ENCODE measurements at regions not wholly inside any gene's neighbourhood (a gene's known extent, or its start where the extent isn't known, plus 50 kb on each side); places are given as distances from the start of the nearest gene placed in this dataset.
"Not testable (repeated sequence)": the region's sequence is repeated elsewhere in the genome, so short reads cannot be mapped to it uniquely, and the experiment has no call there.

- DNase-seq = no peak
Measured at GRCh38 chr5:143962201-143962600, 150.2 kb downstream of the HMHB1 start.

GRCh38 chr5:143964919-143965318 lies 153.0 kb downstream of the HMHB1 start:
- DNase-seq = no peak

DNA sequence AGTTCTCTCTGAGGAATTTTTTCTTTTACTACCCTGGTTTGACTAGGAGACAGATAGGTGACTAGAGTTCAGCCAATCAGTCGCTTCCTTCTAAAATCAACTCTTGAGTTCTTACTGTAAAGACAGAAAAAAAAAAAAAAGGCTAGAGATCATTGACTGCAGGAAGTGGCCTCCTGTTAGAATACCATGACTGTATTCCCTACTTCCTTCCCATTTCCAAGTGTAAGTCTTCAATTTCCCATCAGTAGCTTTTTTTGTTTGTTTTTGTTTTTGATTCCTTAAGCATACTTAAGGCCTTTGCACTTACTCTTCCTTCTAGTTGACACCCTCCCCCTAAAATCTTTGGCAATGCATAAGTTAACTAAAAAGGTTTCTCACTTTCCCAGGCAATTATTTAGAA lies 154.3 kb downstream of the HMHB1 start:
- no peak for DNase-seq

GRCh38 chr5:143968071-143968878 lies 156.3 kb downstream of the HMHB1 start:
- DNase-seq = peak; percentile 56

DNA sequence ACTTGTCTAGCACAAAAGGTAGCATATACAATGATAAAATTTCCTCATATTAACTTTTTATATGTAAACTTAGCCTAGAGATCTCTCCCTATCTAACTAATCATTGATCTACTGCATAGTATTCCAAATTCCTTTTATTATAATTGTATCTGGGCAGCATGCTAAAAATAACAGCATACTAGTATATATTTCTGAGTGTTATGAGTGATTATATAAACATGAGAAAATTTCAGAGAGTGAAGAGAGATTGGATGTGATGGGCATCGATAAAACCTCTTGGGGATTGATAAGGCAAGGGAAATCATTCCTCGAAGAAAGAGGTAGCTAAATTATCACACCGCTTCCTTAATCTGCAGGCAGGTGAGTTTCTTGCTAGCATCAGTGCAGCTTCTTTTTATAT lies 158.2 kb downstream of the HMHB1 start:
- no peak for DNase-seq

- no peak for DNase-seq
Measured at GRCh38 chr5:143972068-143972467, 160.1 kb downstream of the HMHB1 start.

DNA sequence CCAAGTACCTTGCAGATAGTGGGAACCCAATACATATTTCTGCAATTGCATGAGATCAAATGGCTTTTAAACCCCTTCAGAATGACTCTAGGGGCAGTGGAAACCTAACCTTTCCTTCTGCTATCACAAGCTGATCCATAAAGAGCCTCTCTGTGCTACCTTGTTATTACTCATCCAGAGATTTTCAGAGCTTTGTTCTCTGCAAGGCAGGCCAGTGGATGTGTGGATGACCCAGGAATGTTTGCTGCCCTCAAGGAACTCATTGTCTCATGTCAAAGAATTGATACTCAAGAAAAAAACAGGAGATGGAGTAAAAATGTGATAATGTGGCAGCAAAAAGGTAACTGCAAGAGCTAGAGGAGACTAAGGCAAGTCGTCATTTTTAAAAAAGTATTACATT lies 164.1 kb downstream of the HMHB1 start:
- no peak for DNase-seq

DNA sequence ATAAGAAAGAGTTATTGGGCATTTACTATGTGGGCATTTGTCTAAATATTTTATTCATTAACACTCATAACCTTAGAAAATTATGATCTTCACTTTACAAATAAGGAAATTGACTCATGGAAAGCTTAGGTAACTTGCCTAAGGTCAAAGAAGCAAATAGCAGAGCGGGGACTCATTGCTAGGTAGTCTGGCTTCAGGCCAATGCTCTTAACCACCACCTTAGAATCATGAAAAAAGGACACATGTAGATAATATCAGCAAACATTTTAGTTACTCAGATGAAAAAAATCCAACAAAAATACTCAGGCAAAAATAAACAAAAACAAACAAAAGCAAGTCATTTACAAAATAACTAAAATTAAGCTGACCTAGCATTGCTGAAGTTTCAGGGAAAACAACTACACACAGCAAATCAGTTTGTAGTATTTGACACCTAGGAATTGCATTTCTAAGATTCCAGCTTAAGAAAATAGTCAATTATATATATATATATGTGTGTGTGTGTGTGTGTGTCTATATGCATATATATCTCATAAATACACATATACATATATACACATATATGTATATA lies 166.0 kb downstream of the HMHB1 start:
- DNase-seq = no peak

- DNase-seq = no peak
Measured at GRCh38 chr5:143979044-143979690, 167.2 kb downstream of the HMHB1 start.

DNA sequence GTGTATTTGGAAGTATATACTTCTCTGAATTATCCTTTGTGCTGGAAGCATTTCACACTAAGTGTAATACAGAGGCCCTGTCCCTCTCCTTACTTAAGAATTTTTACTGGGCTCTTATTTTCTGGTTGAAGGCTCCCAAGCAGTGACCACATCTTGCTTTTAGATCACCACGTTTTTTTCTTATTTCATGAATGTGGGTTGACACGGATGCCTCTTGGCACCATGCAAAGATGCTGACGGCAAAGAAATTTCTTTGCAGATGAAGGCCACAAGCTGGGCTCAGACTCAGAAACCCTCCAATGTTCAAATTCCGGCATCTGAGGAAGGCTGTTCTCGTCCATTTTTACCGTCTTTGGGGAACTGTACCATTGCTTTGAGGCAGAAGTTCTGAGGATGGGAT lies 168.5 kb downstream of the HMHB1 start:
- DNase-seq = no peak

DNA sequence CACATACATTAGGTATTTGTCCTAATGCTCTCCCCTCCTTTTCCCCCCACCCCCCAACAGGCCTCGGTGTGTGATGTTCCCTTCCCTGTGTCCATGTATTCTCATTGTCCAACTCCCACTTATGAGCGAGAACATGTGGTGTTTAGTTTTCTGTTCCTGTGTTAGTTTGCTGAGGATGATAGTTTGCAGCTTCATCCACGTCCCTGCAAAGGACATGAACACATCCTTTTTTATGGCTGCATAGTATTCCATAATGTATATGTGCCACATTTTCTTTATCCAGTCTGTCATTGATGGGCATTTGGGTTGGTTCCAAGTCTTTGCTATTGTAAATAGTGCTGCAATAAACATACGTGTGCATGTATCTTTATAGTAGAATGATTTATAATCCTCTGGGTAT lies 171.0 kb downstream of the HMHB1 start:
- DNase-seq = not testable (repeated sequence)

DNA sequence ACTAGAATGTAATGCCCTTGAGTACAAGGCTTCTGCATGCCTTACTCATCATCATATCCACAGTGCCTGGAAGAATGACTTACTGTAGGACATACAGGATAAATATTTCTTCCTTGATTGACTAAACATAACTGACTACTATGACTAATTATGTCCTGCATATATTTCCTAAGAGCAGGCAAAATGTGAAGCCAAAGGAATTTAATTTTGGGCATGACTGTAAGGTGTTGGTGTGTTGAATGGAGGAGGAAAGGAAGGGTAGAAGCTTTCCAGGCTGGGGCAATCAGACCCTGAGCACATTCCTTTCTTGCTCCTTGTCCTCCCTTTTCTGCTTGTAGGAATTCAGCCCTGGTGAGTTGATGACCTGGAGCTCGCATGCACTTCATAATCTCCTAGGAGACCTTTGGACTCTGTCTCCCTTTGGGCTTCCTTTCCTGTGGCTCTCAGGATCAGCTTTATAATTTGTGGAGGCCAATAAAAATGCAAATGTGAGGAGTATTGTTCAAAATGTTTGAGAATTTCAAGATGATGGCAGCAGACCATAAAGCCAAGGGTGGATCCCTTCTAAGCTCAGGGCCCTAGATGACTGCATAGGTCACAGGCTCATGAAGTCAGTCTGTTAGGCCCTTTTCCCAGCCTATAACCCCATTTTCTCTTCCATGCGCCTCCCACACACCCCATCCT lies 174.0 kb downstream of the HMHB1 start:
- DNase-seq = no peak

DNA sequence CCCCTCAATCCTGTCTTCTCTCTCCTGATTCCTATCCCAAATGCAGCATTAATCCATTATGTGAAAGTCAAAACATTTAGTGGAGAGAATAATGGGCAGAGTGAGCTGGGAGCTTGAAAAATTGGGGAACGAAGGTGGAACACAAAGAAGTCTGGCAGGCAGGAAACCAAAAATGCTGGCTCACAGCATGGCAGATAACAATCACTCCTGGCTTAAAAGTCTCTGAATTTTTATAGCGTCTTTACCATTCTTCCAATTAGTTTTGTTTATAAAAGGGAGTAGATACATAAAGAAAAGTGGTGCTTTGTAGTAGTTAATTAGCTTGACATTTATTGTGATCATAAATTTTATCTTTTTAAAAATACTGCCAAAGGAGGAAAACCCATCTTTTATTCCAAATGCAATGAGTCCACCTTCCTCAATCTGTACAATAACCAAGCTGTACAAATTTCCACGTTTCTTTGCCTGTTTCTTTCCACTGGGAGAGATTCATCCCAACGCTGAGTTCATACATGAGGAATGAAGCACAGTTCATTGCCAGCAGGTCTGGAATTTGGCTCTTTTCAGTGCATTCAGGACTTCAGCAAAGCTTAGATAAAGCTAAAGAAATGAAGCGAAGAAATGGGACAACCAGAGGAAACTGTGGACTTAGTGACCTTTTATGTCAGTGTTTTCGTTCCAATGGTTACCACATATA lies 174.7 kb downstream of the HMHB1 start:
- no peak for DNase-seq

GRCh38 chr5:143987264-143987663 lies 175.3 kb downstream of the HMHB1 start:
- DNase-seq = no peak

GRCh38 chr5:143987751-143988560 lies 176.0 kb downstream of the HMHB1 start:
- no peak for DNase-seq

DNA sequence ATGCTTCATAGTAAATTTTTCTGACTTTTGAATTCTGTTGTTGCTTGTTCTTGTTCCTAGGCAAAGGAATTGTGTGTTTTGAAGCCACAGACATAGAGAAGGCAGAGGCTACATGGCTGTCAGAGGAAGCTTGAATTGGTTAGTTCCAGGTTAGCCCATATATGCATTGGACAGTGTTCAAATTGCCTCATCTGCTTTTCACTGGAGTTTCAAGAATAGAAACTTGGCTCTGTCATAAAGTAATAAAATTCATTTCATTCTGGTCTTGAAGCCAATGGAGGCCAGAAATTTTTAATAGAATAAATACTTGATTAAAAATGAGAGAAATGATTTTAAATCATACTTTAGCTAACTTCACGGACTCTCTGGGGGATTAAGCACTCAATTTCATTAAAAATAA lies 178.0 kb downstream of the YIPF5 start:
- DNase-seq = no peak

GRCh38 chr5:144002876-144003275 lies 167.6 kb downstream of the YIPF5 start:
- DNase-seq = no peak

- no peak for DNase-seq
Measured at GRCh38 chr5:144003636-144004035, 166.8 kb downstream of the YIPF5 start.

- DNase-seq = no peak
Measured at GRCh38 chr5:144004146-144004545, 166.3 kb downstream of the YIPF5 start.

GRCh38 chr5:144004751-144005150 lies 165.7 kb downstream of the YIPF5 start:
- DNase-seq = no peak

- no peak for DNase-seq
Measured at GRCh38 chr5:144009116-144009515, 161.3 kb downstream of the YIPF5 start.

- no peak for DNase-seq
Measured at GRCh38 chr5:144011388-144011787, 159.1 kb downstream of the YIPF5 start.

Measured in activated CD4-positive, alpha-beta T cell treated with anti-CD3 and anti-CD28 coated beads, Interleukin-2, amount 50 U/mL, for 16 hours (primary cell).